ENCODE measurements at regions not wholly inside any gene's neighbourhood (a gene's known extent, or its start where the extent isn't known, plus 50 kb on each side); places are given as distances from the start of the nearest gene placed in this dataset.

- intact Hi-C loops (cut with micrococcal nuclease; ENCODE audit: unreplicated experiment): no loop called here
- no peaks in the 10 kb centered on the region for H3K27me3 ChIP-seq (replicated peaks; ENCODE audit: insufficient read depth, low read depth, low read length, poor library complexity)
- no peaks in the 10 kb centered on the region for H3K9me3 ChIP-seq (ENCODE audit: low read depth, low read length, poor library complexity, severe bottlenecking)
- BruUV-seq (replicated peaks): no TSS peak
- CTCF ChIA-PET: no interaction called here
- no peak for DNase-seq (ENCODE audit: low spot score)
- TF ChIP-seq CTCF (conservative IDR thresholded peaks at IDR 0.05; ENCODE audit: low read depth, low read length): no peak
- TF ChIP-seq EZH2 (IDR thresholded peaks at IDR 0.05; ENCODE audit: borderline replicate concordance, low read depth, low read length, poor library complexity, severe bottlenecking): no peak
- H3K4me3 ChIP-seq (ENCODE audit: low read depth, low read length, poor library complexity, severe bottlenecking): no peak overlapping the region
- no peaks in the 10 kb centered on the region for H3K4me1 ChIP-seq (ENCODE audit: insufficient read depth, low read length, poor library complexity, severe bottlenecking)
- no peaks in the 10 kb centered on the region for H3K36me3 ChIP-seq (ENCODE audit: insufficient read depth, low read length, poor library complexity, severe bottlenecking)
- no peak overlapping the region for H3K27ac ChIP-seq (ENCODE audit: low read depth, low read length, poor library complexity, severe bottlenecking)
- POLR2A ChIA-PET (ENCODE audit: low non-redundant PET): no interaction called here
Measured at GRCh38 chr4:20087522-20087911, 164.2 kb upstream of the SLIT2 start.

- intact Hi-C loops (cut with micrococcal nuclease; ENCODE audit: unreplicated experiment): no loop called here
- ChIA-PET POLR2A (ENCODE audit: low non-redundant PET) (interaction anchor here (0.6 kb wide), 1 partner anchor 292 kb away, joined by 3 read pairs; no protein-coding TSS in a partner anchor), CTCF (no interaction called here)
- BruUV-seq (replicated peaks): no TSS peak
- Histone ChIP-seq H3K4me1 (ENCODE audit: insufficient read depth, low read length, poor library complexity, severe bottlenecking) (no peaks in the 10 kb centered on the region), H3K27ac (ENCODE audit: low read depth, low read length, poor library complexity, severe bottlenecking) (no peak overlapping the region), H3K27me3 (replicated peaks; ENCODE audit: insufficient read depth, low read depth, low read length, poor library complexity) (no peaks in the 10 kb centered on the region), H3K9me3 (ENCODE audit: low read depth, low read length, poor library complexity, severe bottlenecking) (no peaks in the 10 kb centered on the region), H3K36me3 (ENCODE audit: insufficient read depth, low read length, poor library complexity, severe bottlenecking) (no peaks in the 10 kb centered on the region), H3K4me3 (ENCODE audit: low read depth, low read length, poor library complexity, severe bottlenecking) (no peak overlapping the region)
- no peak for TF ChIP-seq EZH2 (IDR thresholded peaks at IDR 0.05; ENCODE audit: borderline replicate concordance, low read depth, low read length, poor library complexity, severe bottlenecking)
- TF ChIP-seq CTCF (conservative IDR thresholded peaks at IDR 0.05; ENCODE audit: low read depth, low read length): no peak
- DNase-seq (ENCODE audit: low spot score): no peak
Measured at GRCh38 chr4:20086799-20087521, 164.7 kb upstream of the SLIT2 start.

GRCh38 chr4:20086067-20086798, 165.5 kb upstream of the SLIT2 start:
- H3K36me3 ChIP-seq (ENCODE audit: insufficient read depth, low read length, poor library complexity, severe bottlenecking): no peaks in the 10 kb centered on the region
- ChIA-PET POLR2A (ENCODE audit: low non-redundant PET) (interaction anchor here (0.6 kb wide), 1 partner anchor 292 kb away, joined by 3 read pairs; no protein-coding TSS in a partner anchor), CTCF (no interaction called here)
- H3K9me3 ChIP-seq (ENCODE audit: low read depth, low read length, poor library complexity, severe bottlenecking): no peaks in the 10 kb centered on the region
- H3K27me3 ChIP-seq (replicated peaks; ENCODE audit: insufficient read depth, low read depth, low read length, poor library complexity): no peaks in the 10 kb centered on the region
- no peak overlapping the region for H3K4me3 ChIP-seq (ENCODE audit: low read depth, low read length, poor library complexity, severe bottlenecking)
- DNase-seq (ENCODE audit: low spot score): no peak
- BruUV-seq (replicated peaks): no TSS peak
- intact Hi-C loops (cut with micrococcal nuclease; ENCODE audit: unreplicated experiment): no loop called here
- H3K4me1 ChIP-seq (ENCODE audit: insufficient read depth, low read length, poor library complexity, severe bottlenecking): no peaks in the 10 kb centered on the region
- TF ChIP-seq EZH2 (IDR thresholded peaks at IDR 0.05; ENCODE audit: borderline replicate concordance, low read depth, low read length, poor library complexity, severe bottlenecking) (no peak), CTCF (conservative IDR thresholded peaks at IDR 0.05; ENCODE audit: low read depth, low read length) (no peak)
- no peak overlapping the region for H3K27ac ChIP-seq (ENCODE audit: low read depth, low read length, poor library complexity, severe bottlenecking)
